A673 (cell line): ENCODE measurements at regions not wholly inside any gene's neighbourhood (a gene's known extent, or its start where the extent isn't known, plus 50 kb on each side); places are given as distances from the start of the nearest gene placed in this dataset.

Source experiments
- BruUV-seq: library from RNA; stranded (reverse); fragments of 400-500 nt; replicated peaks from 2 replicates; lab custom pipeline; 2021; lab: Mats Ljungman, UMichigan
- CTCF ChIA-PET: fragments of 300-600 bp; sonication (Branson Sonifier 250); formaldehyde crosslinking; loops from one replicate; lab custom pipeline; 2022; ENCODE audit warnings: antibody characterized with exemption; lab: Charles Lee
- POLR2A ChIA-PET: fragments of 300-600 bp; sonication (Branson Sonifier 250); formaldehyde crosslinking; loops from one replicate; lab custom pipeline; 2022; ENCODE audit warnings: antibody characterized with exemption; ENCODE audit not compliant: low non-redundant PET; lab: Charles Lee
- DNase-seq: peaks from one replicate; pipeline ENCODE4 v3.0.0-alpha.2; 2015; ENCODE audit warnings: low spot score
- H3K27ac ChIP-seq: fragments of 200-600 bp; sonication (generic); 2 replicates; pipeline ENCODE4 v1.5.1; 2016; ENCODE audit warnings: mixed run types, low read depth, mild to moderate bottlenecking, mixed read lengths, antibody characterized with exemption, low read length; ENCODE audit not compliant: poor library complexity, severe bottlenecking
- H3K27me3 ChIP-seq: fragments of 200-600 bp; sonication (generic); replicated peaks from 2 replicates; pipeline ENCODE4 v1.6.1; 2017; ENCODE audit warnings: mixed run types, low read depth, mild to moderate bottlenecking, mixed read lengths, antibody characterized with exemption, low read length; ENCODE audit not compliant: insufficient read depth, poor library complexity
- H3K36me3 ChIP-seq: fragments of 200-600 bp; sonication (generic); 2 replicates; pipeline ENCODE4 v1.6.1; 2016; ENCODE audit warnings: mixed run types, mild to moderate bottlenecking, mixed read lengths, antibody characterized with exemption, low read length; ENCODE audit not compliant: insufficient read depth, poor library complexity, severe bottlenecking
- H3K4me1 ChIP-seq: fragments of 200-600 bp; sonication (generic); 2 replicates; pipeline ENCODE4 v1.6.1; 2017; ENCODE audit warnings: mixed run types, mild to moderate bottlenecking, mixed read lengths, antibody characterized with exemption, low read length; ENCODE audit not compliant: insufficient read depth, poor library complexity, severe bottlenecking
- H3K4me3 ChIP-seq: fragments of 200-600 bp; sonication (generic); 2 replicates; pipeline ENCODE4 v1.5.1; 2016; ENCODE audit warnings: low read depth, mixed run types, mild to moderate bottlenecking, mixed read lengths, low read length; ENCODE audit not compliant: poor library complexity, severe bottlenecking
- H3K9me3 ChIP-seq: fragments of 200-600 bp; sonication (generic); 2 replicates; pipeline ENCODE4 v1.6.1; 2016; ENCODE audit warnings: mixed run types, low read depth, mild to moderate bottlenecking, mixed read lengths, antibody characterized with exemption, low read length; ENCODE audit not compliant: poor library complexity, severe bottlenecking
- EZH2 ChIP-seq: fragments of 200-600 bp; sonication (generic); IDR thresholded peaks from 2 replicates; pipeline ENCODE4 v1.6.1; 2017; ENCODE audit warnings: borderline replicate concordance, low read depth, mild to moderate bottlenecking, mixed read lengths, antibody characterized with exemption, low read length; ENCODE audit not compliant: poor library complexity, severe bottlenecking
- intact Hi-C: fragments of 100-400 bp; cut with micrococcal nuclease; formaldehyde crosslinking; loops from one replicate; pipeline ENCODE4 v1.10.0; 2022; ENCODE audit not compliant: unreplicated experiment
- TF ChIP-seq, protein P1 (sequence below): fragments of 300-800, 200-600 bp; sonication (generic); conservative IDR thresholded peaks from 2 replicates; pipeline ENCODE4 v1.5.1; 2017; ENCODE audit warnings: low read depth, mild to moderate bottlenecking, antibody characterized with exemption, low read length, moderate library complexity, mixed read lengths

DNA sequence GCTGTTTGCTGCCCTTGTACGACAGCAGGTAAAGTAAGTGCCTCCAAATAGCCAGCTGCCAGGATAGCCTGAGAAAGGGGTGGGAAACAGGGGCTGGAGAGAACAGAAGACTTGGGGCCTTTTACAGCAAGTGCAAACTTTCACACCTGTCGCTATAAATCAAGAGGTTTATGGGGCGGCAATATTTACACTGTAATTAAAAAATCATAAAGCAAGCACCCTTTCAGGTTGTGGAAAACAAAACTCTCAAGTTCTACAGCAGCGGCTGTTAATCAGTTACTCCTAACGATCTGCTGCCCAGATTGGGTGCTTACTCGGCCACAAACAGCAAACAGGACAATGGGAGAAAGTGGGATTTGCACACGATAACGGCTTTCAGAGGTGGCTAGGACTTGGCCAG lies 359.5 kb upstream of the ETAA1 start:
- peaks cover 28% of the 10 kb centered on the region for H3K4me1 ChIP-seq
- intact Hi-C loops = no loop called here
- no peak for TF ChIP-seq EZH2
- TF ChIP-seq, protein P1, sequence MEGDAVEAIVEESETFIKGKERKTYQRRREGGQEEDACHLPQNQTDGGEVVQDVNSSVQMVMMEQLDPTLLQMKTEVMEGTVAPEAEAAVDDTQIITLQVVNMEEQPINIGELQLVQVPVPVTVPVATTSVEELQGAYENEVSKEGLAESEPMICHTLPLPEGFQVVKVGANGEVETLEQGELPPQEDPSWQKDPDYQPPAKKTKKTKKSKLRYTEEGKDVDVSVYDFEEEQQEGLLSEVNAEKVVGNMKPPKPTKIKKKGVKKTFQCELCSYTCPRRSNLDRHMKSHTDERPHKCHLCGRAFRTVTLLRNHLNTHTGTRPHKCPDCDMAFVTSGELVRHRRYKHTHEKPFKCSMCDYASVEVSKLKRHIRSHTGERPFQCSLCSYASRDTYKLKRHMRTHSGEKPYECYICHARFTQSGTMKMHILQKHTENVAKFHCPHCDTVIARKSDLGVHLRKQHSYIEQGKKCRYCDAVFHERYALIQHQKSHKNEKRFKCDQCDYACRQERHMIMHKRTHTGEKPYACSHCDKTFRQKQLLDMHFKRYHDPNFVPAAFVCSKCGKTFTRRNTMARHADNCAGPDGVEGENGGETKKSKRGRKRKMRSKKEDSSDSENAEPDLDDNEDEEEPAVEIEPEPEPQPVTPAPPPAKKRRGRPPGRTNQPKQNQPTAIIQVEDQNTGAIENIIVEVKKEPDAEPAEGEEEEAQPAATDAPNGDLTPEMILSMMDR = no peak
- no TSS peak for BruUV-seq
- no peaks in the 10 kb centered on the region for H3K36me3 ChIP-seq
- DNase-seq = no peak
- H3K27me3 ChIP-seq = no peaks in the 10 kb centered on the region
- H3K27ac ChIP-seq = no peak overlapping the region
- POLR2A ChIA-PET = no interaction called here
- CTCF ChIA-PET = no interaction called here
- H3K9me3 ChIP-seq = no peaks in the 10 kb centered on the region
- no peak overlapping the region for H3K4me3 ChIP-seq

DNA sequence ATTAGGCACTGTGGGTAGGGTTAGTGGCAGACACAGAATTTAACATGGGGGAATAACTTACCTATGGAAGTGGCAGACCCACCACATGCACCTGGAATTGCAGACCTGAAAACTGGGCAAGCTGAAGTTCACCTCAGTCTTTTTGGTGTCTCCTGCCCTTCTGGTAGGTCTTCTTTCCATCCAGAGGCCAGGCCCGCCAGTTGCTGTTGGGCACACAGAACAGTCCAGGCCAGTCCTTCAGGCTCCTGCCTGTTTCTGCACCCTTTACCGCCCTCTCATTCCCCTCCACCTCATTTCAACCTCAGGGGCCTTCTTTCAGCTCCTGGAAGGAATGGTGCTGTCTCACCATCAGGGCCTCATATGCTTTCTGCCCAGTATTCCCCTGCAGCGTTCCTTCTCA lies 358.9 kb upstream of the ETAA1 start:
- H3K27ac ChIP-seq = no peak overlapping the region
- TF ChIP-seq EZH2 = no peak
- TF ChIP-seq, protein P1 = no peak
- H3K9me3 ChIP-seq = no peaks in the 10 kb centered on the region
- H3K36me3 ChIP-seq = no peaks in the 10 kb centered on the region
- no peak overlapping the region for H3K4me3 ChIP-seq
- ChIA-PET CTCF (no interaction called here), POLR2A (no interaction called here)
- no TSS peak for BruUV-seq
- DNase-seq = no peak
- H3K27me3 ChIP-seq = no peaks in the 10 kb centered on the region
- intact Hi-C loops = no loop called here
- peaks cover 23% of the 10 kb centered on the region for H3K4me1 ChIP-seq

DNA sequence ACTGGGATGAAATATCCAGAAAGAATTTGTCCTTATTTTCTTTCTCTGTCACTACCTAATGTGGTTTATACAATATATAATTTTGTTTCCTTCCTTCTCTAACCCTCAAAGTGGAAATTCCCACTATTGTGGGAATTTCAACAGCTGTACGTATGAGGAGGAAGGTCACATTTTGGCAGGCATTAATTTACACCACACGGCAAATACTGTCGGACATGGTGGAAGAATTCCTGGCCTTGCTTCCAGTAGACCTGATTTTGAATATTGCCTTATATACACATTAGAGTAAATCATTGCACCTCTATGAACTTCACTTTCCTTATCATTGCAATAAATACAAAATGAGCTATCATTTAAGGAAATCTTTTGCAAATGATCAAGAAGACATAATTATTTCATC lies 358.1 kb upstream of the ETAA1 start:
- CTCF ChIA-PET = no interaction called here
- Histone ChIP-seq H3K4me3 (no peak overlapping the region), H3K27ac (no peak overlapping the region), H3K4me1 (peaks cover 15% of the 10 kb centered on the region), H3K36me3 (no peaks in the 10 kb centered on the region), H3K27me3 (no peaks in the 10 kb centered on the region), H3K9me3 (no peaks in the 10 kb centered on the region)
- no peak for TF ChIP-seq EZH2
- TF ChIP-seq, protein P1 = no peak
- intact Hi-C loops = no loop called here
- POLR2A ChIA-PET = no interaction called here
- no peak for DNase-seq
- no TSS peak for BruUV-seq
